PC-9 (cell line): ENCODE measurements at regions not wholly inside any gene's neighbourhood (a gene's known extent, or its start where the extent isn't known, plus 50 kb on each side); places are given as distances from the start of the nearest gene placed in this dataset.

Source experiments
- BruUV-seq: library from RNA; stranded (reverse); fragments of 400-500 nt; replicated peaks from 2 replicates; lab custom pipeline; 2021; lab: Mats Ljungman, UMichigan
- CTCF ChIA-PET: fragments of 300-600 bp; sonication (Branson Sonifier 250); formaldehyde crosslinking; loops from one replicate; lab custom pipeline; 2022; ENCODE audit warnings: antibody characterized with exemption; lab: Charles Lee
- POLR2A ChIA-PET: fragments of 300-600 bp; sonication (Branson Sonifier 250); formaldehyde crosslinking; loops from one replicate; lab custom pipeline; 2022; ENCODE audit warnings: antibody characterized with exemption; ENCODE audit not compliant: unreplicated experiment; lab: Charles Lee
- DNase-seq, 2 experiments: peaks; one replicate each; pipeline versions ENCODE4 v3.0.0 to v3.0.0-alpha.2; 2015 to 2022; ENCODE audit warnings: mixed read lengths in 1 of 2
- H2AFZ ChIP-seq: fragments of 200-600 bp; sonication (generic); 2 replicates; pipeline ENCODE4 v1.8.1; 2017; ENCODE audit warnings: antibody characterized with exemption
- H3F3A ChIP-seq: fragments of 200-600 bp; sonication (generic); 2 replicates; pipeline ENCODE4 v1.8.1; 2017; ENCODE audit warnings: antibody characterized with exemption, mild to moderate bottlenecking, low read depth; ENCODE audit not compliant: insufficient read depth
- H3K27ac ChIP-seq: fragments of 200-600 bp; sonication (generic); 2 replicates; pipeline ENCODE4 v1.6.1; 2016; ENCODE audit warnings: mixed run types
- H3K27me3 ChIP-seq: fragments of 200-600 bp; sonication (generic); 2 replicates; pipeline ENCODE4 v1.6.1; 2016; ENCODE audit warnings: low read depth, mixed run types; ENCODE audit not compliant: insufficient read depth
- H3K36me3 ChIP-seq: fragments of 200-600 bp; sonication (generic); 2 replicates; pipeline ENCODE4 v1.6.1; 2016; ENCODE audit warnings: low read depth, mixed run types
- H3K4me1 ChIP-seq: fragments of 200-600 bp; sonication (generic); replicated peaks from 2 replicates; pipeline ENCODE4 v1.6.1; 2016; ENCODE audit warnings: mixed run types; ENCODE audit not compliant: insufficient read depth
- H3K4me2 ChIP-seq: fragments of 200-600 bp; sonication (generic); 2 replicates; pipeline ENCODE4 v1.6.1; 2017; ENCODE audit warnings: mixed run types
- H3K4me3 ChIP-seq: fragments of 200-600 bp; sonication (generic); 2 replicates; pipeline ENCODE4 v1.6.1; 2016; ENCODE audit warnings: mixed run types
- H3K79me2 ChIP-seq: fragments of 200-600 bp; sonication (generic); 2 replicates; pipeline ENCODE4 v1.6.1; 2017; ENCODE audit warnings: low read depth, mixed run types
- H3K9me2 ChIP-seq: fragments of 200-600 bp; sonication (generic); 2 replicates; pipeline ENCODE4 v1.8.1; 2017; ENCODE audit warnings: mild to moderate bottlenecking; ENCODE audit not compliant: insufficient read depth
- H3K9me3 ChIP-seq: fragments of 200-600 bp; sonication (generic); 2 replicates; pipeline ENCODE4 v1.8.1; 2016; ENCODE audit warnings: low read depth; ENCODE audit not compliant: insufficient read depth
- H4K20me1 ChIP-seq: fragments of 200-600 bp; sonication (generic); 2 replicates; pipeline ENCODE4 v1.8.1; 2017; ENCODE audit not compliant: insufficient read depth
- CTCF ChIP-seq: fragments of 200-600 bp; sonication (generic); conservative IDR thresholded peaks from 2 replicates; pipeline ENCODE4 v1.6.1; 2017; ENCODE audit warnings: mixed run types, antibody characterized with exemption, mild to moderate bottlenecking, moderate library complexity
- EZH2 ChIP-seq: fragments of 200-600 bp; sonication (generic); IDR thresholded peaks from 2 replicates; pipeline ENCODE4 v1.8.0; 2017; ENCODE audit warnings: antibody characterized with exemption, low read depth
- intact Hi-C: fragments of 100-400 bp; cut with micrococcal nuclease; formaldehyde crosslinking; loops from one replicate; pipeline ENCODE4 v1.10.0; 2022; ENCODE audit not compliant: unreplicated experiment

- Histone ChIP-seq H4K20me1 (no peaks in the 10 kb centered on the region), H3K27me3 (peaks cover 41% of the 10 kb centered on the region), H3K27ac (no peak overlapping the region), H3K4me2 (no peak overlapping the region), H3K79me2 (no peaks in the 10 kb centered on the region), H3K4me3 (no peak overlapping the region), H3K4me1 (no peaks in the 10 kb centered on the region), H3F3A (no peaks in the 10 kb centered on the region), H2AFZ (no peak overlapping the region), H3K9me3 (no peaks in the 10 kb centered on the region), H3K36me3 (no peaks in the 10 kb centered on the region), H3K9me2 (no peaks in the 10 kb centered on the region)
- TF ChIP-seq CTCF (no peak), EZH2 (no peak)
- ChIA-PET POLR2A (no interaction called here), CTCF (no interaction called here)
- no TSS peak for BruUV-seq
- intact Hi-C loops, result no loop called here
- no peak for DNase-seq
Measured at GRCh38 chr11:115696563-115696962, 192.3 kb upstream of the CADM1 start.

GRCh38 chr11:115695677-115696364 lies 191.6 kb upstream of the CADM1 start:
- Histone ChIP-seq H3K79me2 (no peaks in the 10 kb centered on the region), H3K4me2 (no peak overlapping the region), H3K4me3 (no peak overlapping the region), H4K20me1 (no peaks in the 10 kb centered on the region), H3K27ac (no peak overlapping the region), H3K9me3 (no peaks in the 10 kb centered on the region), H3K27me3 (peaks cover 41% of the 10 kb centered on the region), H3F3A (no peaks in the 10 kb centered on the region), H2AFZ (no peak overlapping the region), H3K36me3 (no peaks in the 10 kb centered on the region), H3K4me1 (no peaks in the 10 kb centered on the region), H3K9me2 (no peaks in the 10 kb centered on the region)
- POLR2A ChIA-PET, result no interaction called here
- BruUV-seq, result no TSS peak
- TF ChIP-seq EZH2 (no peak), CTCF (no peak)
- DNase-seq, result no peak
- CTCF ChIA-PET, result no interaction called here
- intact Hi-C loops, result no loop called here

GRCh38 chr11:115693002-115693401 lies 188.8 kb upstream of the CADM1 start:
- Histone ChIP-seq H2AFZ (no peak overlapping the region), H3K4me3 (no peak overlapping the region), H3K4me1 (no peaks in the 10 kb centered on the region), H3K9me3 (no peaks in the 10 kb centered on the region), H3K36me3 (no peaks in the 10 kb centered on the region), H3K4me2 (no peak overlapping the region), H4K20me1 (no peaks in the 10 kb centered on the region), H3K9me2 (no peaks in the 10 kb centered on the region), H3K27me3 (peaks cover 51% of the 10 kb centered on the region), H3F3A (no peaks in the 10 kb centered on the region), H3K79me2 (no peaks in the 10 kb centered on the region), H3K27ac (no peak overlapping the region)
- CTCF ChIA-PET, result no interaction called here
- no TSS peak for BruUV-seq
- no peak for DNase-seq
- POLR2A ChIA-PET, result no interaction called here
- TF ChIP-seq CTCF (no peak), EZH2 (no peak)
- intact Hi-C loops, result no loop called here
